ENCODE measurements at regions not wholly inside any gene's neighbourhood (a gene's known extent, or its start where the extent isn't known, plus 50 kb on each side); places are given as distances from the start of the nearest gene placed in this dataset.

GRCh38 chr20:11011653-11012052, 337.9 kb upstream of the JAG1 start:
- H3K4me1 Mint-ChIP-seq (ENCODE audit: low read depth, unreplicated experiment): no peaks in the 10 kb centered on the region
- no TSS peak for BruUV-seq (replicated peaks)
- TF ChIP-seq CTCF (IDR thresholded peaks at IDR 0.05; ENCODE audit: unreplicated experiment): no peak
- H3K27me3 Mint-ChIP-seq (ENCODE audit: unreplicated experiment): no peaks in the 10 kb centered on the region
- no peak for DNase-seq
- CTCF ChIA-PET: no interaction called here
- no peaks in the 10 kb centered on the region for H3K36me3 Mint-ChIP-seq (ENCODE audit: insufficient read depth, unreplicated experiment)
- no peak overlapping the region for H3K4me3 Mint-ChIP-seq (ENCODE audit: low read depth, unreplicated experiment)
- H3K9me3 Mint-ChIP-seq (ENCODE audit: low read depth, unreplicated experiment): no peaks in the 10 kb centered on the region
- intact Hi-C loops (cut with micrococcal nuclease; ENCODE audit: unreplicated experiment): no loop called here
- no peak overlapping the region for H3K27ac Mint-ChIP-seq (ENCODE audit: unreplicated experiment)

- no peaks in the 10 kb centered on the region for H3K4me1 Mint-ChIP-seq (ENCODE audit: low read depth, unreplicated experiment)
- H3K9me3 Mint-ChIP-seq (ENCODE audit: low read depth, unreplicated experiment): no peaks in the 10 kb centered on the region
- no peak overlapping the region for H3K4me3 Mint-ChIP-seq (ENCODE audit: low read depth, unreplicated experiment)
- CTCF ChIA-PET: no interaction called here
- intact Hi-C loops (cut with micrococcal nuclease; ENCODE audit: unreplicated experiment): no loop called here
- no peaks in the 10 kb centered on the region for H3K36me3 Mint-ChIP-seq (ENCODE audit: insufficient read depth, unreplicated experiment)
- BruUV-seq (replicated peaks): no TSS peak
- no peak for TF ChIP-seq CTCF (IDR thresholded peaks at IDR 0.05; ENCODE audit: unreplicated experiment)
- no peaks in the 10 kb centered on the region for H3K27me3 Mint-ChIP-seq (ENCODE audit: unreplicated experiment)
- no peak for DNase-seq
- H3K27ac Mint-ChIP-seq (ENCODE audit: unreplicated experiment): no peak overlapping the region
Observed at GRCh38 chr20:11012975-11013374, 339.2 kb upstream of the JAG1 start.

GRCh38 chr20:11013801-11014200, 340.0 kb upstream of the JAG1 start:
- no TSS peak for BruUV-seq (replicated peaks)

GRCh38 chr20:11015440-11015839, 341.6 kb upstream of the JAG1 start:
- BruUV-seq (replicated peaks): no TSS peak
- Mint-ChIP-seq H3K27me3 (ENCODE audit: unreplicated experiment) (no peaks in the 10 kb centered on the region), H3K4me1 (ENCODE audit: low read depth, unreplicated experiment) (peaks cover 11% of the 10 kb centered on the region), H3K27ac (ENCODE audit: unreplicated experiment) (no peak overlapping the region), H3K4me3 (ENCODE audit: low read depth, unreplicated experiment) (no peak overlapping the region), H3K36me3 (ENCODE audit: insufficient read depth, unreplicated experiment) (no peaks in the 10 kb centered on the region), H3K9me3 (ENCODE audit: low read depth, unreplicated experiment) (no peaks in the 10 kb centered on the region)
- no peak for DNase-seq
- intact Hi-C loops (cut with micrococcal nuclease; ENCODE audit: unreplicated experiment): no loop called here
- CTCF ChIA-PET: no interaction called here
- no peak for TF ChIP-seq CTCF (IDR thresholded peaks at IDR 0.05; ENCODE audit: unreplicated experiment)

More at GRCh38 chr20:11013801-11014200, 340.0 kb upstream of the JAG1 start:
- Mint-ChIP-seq H3K27me3 (ENCODE audit: unreplicated experiment) (no peaks in the 10 kb centered on the region), H3K9me3 (ENCODE audit: low read depth, unreplicated experiment) (no peaks in the 10 kb centered on the region), H3K27ac (ENCODE audit: unreplicated experiment) (no peak overlapping the region), H3K4me1 (ENCODE audit: low read depth, unreplicated experiment) (peaks cover 4% of the 10 kb centered on the region), H3K4me3 (ENCODE audit: low read depth, unreplicated experiment) (no peak overlapping the region), H3K36me3 (ENCODE audit: insufficient read depth, unreplicated experiment) (no peaks in the 10 kb centered on the region)
- DNase-seq: no peak
- intact Hi-C loops (cut with micrococcal nuclease; ENCODE audit: unreplicated experiment): no loop called here
- CTCF ChIA-PET: no interaction called here
- no peak for TF ChIP-seq CTCF (IDR thresholded peaks at IDR 0.05; ENCODE audit: unreplicated experiment)

- H3K36me3 Mint-ChIP-seq (ENCODE audit: insufficient read depth, unreplicated experiment): no peaks in the 10 kb centered on the region
- CTCF ChIA-PET: no interaction called here
- no peak for TF ChIP-seq CTCF (IDR thresholded peaks at IDR 0.05; ENCODE audit: unreplicated experiment)
- no TSS peak for BruUV-seq (replicated peaks)
- no peak for DNase-seq
- H3K4me1 Mint-ChIP-seq (ENCODE audit: low read depth, unreplicated experiment): peaks cover 16% of the 10 kb centered on the region
- intact Hi-C loops (cut with micrococcal nuclease; ENCODE audit: unreplicated experiment): no loop called here
- no peak overlapping the region for H3K4me3 Mint-ChIP-seq (ENCODE audit: low read depth, unreplicated experiment)
- no peaks in the 10 kb centered on the region for H3K27me3 Mint-ChIP-seq (ENCODE audit: unreplicated experiment)
- no peak overlapping the region for H3K27ac Mint-ChIP-seq (ENCODE audit: unreplicated experiment)
- no peaks in the 10 kb centered on the region for H3K9me3 Mint-ChIP-seq (ENCODE audit: low read depth, unreplicated experiment)
Observed at GRCh38 chr20:11017446-11017845, 343.6 kb upstream of the JAG1 start.

All from Calu3 (cell line).